ENCODE measurements at regions not wholly inside any gene's neighbourhood (a gene's known extent, or its start where the extent isn't known, plus 50 kb on each side); places are given as distances from the start of the nearest gene placed in this dataset.

- no peak for DNase-seq (ENCODE audit: low spot score in 2 of 2)
- Histone ChIP-seq H3K27ac (no peak overlapping the region), H3K36me3 (no peaks in the 10 kb centered on the region), H3K27me3 (no peaks in the 10 kb centered on the region), H3K4me3 (no peak overlapping the region), H3K9me3 (no peaks in the 10 kb centered on the region), H3K4me1 (no peaks in the 10 kb centered on the region)
- no peak for TF ChIP-seq POLR2A (IDR thresholded peaks at IDR 0.05)
- no peak for TF ChIP-seq POLR2AphosphoS5 (IDR thresholded peaks at IDR 0.05)
- no peak for TF ChIP-seq CTCF (IDR thresholded peaks at IDR 0.05)
- intact Hi-C loops (cut with DNase I; ENCODE audit: low total_unique reads), result no loop called here
These were observed 188.3 kb upstream of the PALMD start for GRCh38 chr1:99457381-99458165.

- TF ChIP-seq CTCF (IDR thresholded peaks at IDR 0.05), result no peak
- intact Hi-C loops (cut with DNase I; ENCODE audit: low total_unique reads), result no loop called here
- Histone ChIP-seq H3K27me3 (no peaks in the 10 kb centered on the region), H3K4me1 (no peaks in the 10 kb centered on the region), H3K4me3 (no peak overlapping the region), H3K27ac (no peak overlapping the region), H3K9me3 (no peaks in the 10 kb centered on the region), H3K36me3 (no peaks in the 10 kb centered on the region)
- DNase-seq (ENCODE audit: low spot score in 2 of 2), result no peak
These were observed 184.4 kb upstream of the PALMD start for GRCh38 chr1:99461499-99461898.

- Histone ChIP-seq H3K4me1 (no peaks in the 10 kb centered on the region), H3K27ac (no peak overlapping the region), H3K4me3 (no peak overlapping the region), H3K27me3 (no peaks in the 10 kb centered on the region), H3K9me3 (no peaks in the 10 kb centered on the region), H3K36me3 (no peaks in the 10 kb centered on the region)
- intact Hi-C loops (cut with DNase I; ENCODE audit: low total_unique reads), result no loop called here
- DNase-seq (ENCODE audit: low spot score in 2 of 2), result no peak
- TF ChIP-seq POLR2A (IDR thresholded peaks at IDR 0.05), result no peak
- TF ChIP-seq CTCF (IDR thresholded peaks at IDR 0.05), result no peak
These were observed 181.2 kb upstream of the PALMD start for GRCh38 chr1:99464738-99465137.

GRCh38 chr1:99465176-99465900 lies 180.6 kb upstream of the PALMD start:
- Histone ChIP-seq H3K4me3 (no peak overlapping the region), H3K27ac (peak overlapping the region in 1 of 2 donors; percentile 38), H3K9me3 (no peaks in the 10 kb centered on the region), H3K27me3 (no peaks in the 10 kb centered on the region), H3K36me3 (no peaks in the 10 kb centered on the region), H3K4me1 (no peaks in the 10 kb centered on the region)
- no peak for TF ChIP-seq CTCF (IDR thresholded peaks at IDR 0.05)
- TF ChIP-seq POLR2AphosphoS5 (IDR thresholded peaks at IDR 0.05), result no peak
- no peak for TF ChIP-seq POLR2A (IDR thresholded peaks at IDR 0.05)
- intact Hi-C loops (cut with DNase I; ENCODE audit: low total_unique reads), result no loop called here
- DNase-seq (ENCODE audit: low spot score in 2 of 2), result no peak

- no peaks in the 10 kb centered on the region for H3K36me3 ChIP-seq
- no peak for TF ChIP-seq CTCF (IDR thresholded peaks at IDR 0.05)
- no peaks in the 10 kb centered on the region for H3K4me1 ChIP-seq
- no peaks in the 10 kb centered on the region for H3K27me3 ChIP-seq
- no peak for DNase-seq (ENCODE audit: low spot score in 2 of 2)
- H3K27ac ChIP-seq, result no peak overlapping the region
- intact Hi-C loops (cut with DNase I; ENCODE audit: low total_unique reads), result no loop called here
- no peak overlapping the region for H3K4me3 ChIP-seq
- H3K9me3 ChIP-seq, result no peaks in the 10 kb centered on the region
These were observed 178.3 kb upstream of the PALMD start for GRCh38 chr1:99467645-99468044.
